IPS-18a (cell line): ENCODE measurements at regions not wholly inside any gene's neighbourhood (a gene's known extent, or its start where the extent isn't known, plus 50 kb on each side); places are given as distances from the start of the nearest gene placed in this dataset.
"Not testable (repeated sequence)": the region's sequence is repeated elsewhere in the genome, so short reads cannot be mapped to it uniquely, and the experiment has no call there.

ENCODE experiments used
- H3K27ac ChIP-seq: one replicate; pipeline ENCODE4 v1.5.1; 2013; ENCODE audit warnings: low read length
- H3K27me3 ChIP-seq: one replicate; pipeline ENCODE4 v1.6.1; 2013; ENCODE audit warnings: mild to moderate bottlenecking, low read length; ENCODE audit not compliant: control insufficient read depth, insufficient read depth
- H3K36me3 ChIP-seq: one replicate; pipeline ENCODE4 v1.6.1; 2013; ENCODE audit warnings: low read depth, low read length; ENCODE audit not compliant: control insufficient read depth
- H3K4me1 ChIP-seq: one replicate; pipeline ENCODE4 v1.6.1; 2013; ENCODE audit warnings: low read depth, low read length; ENCODE audit not compliant: control insufficient read depth
- H3K4me3 ChIP-seq: one replicate; pipeline ENCODE4 v1.5.1; 2013; ENCODE audit warnings: low read length
- H3K9ac ChIP-seq: one replicate; pipeline ENCODE4 v1.6.1; 2013; ENCODE audit warnings: mild to moderate bottlenecking, low read length, moderate library complexity
- H3K9me3 ChIP-seq: one replicate; pipeline ENCODE4 v1.6.1; 2013; ENCODE audit warnings: low read depth, low read length; ENCODE audit not compliant: control insufficient read depth

DNA sequence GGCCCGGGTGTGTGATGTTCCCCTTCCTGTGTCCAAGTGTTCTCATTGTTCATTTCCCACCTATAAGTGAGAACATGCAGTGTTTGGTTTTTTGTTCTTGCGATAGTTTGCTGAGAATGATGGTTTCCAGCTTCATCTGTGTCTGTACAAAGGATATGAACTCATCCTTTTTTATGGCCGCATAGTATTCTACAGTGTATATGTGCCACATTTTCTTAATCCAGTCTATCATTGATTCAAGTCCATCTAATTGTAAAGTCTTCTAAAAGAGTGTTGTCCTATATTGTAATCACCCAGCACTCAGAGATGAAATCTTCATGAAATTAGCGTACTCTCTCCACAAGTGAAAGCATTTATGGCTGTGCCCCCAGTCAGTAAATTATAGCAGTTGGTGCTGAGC is 1096.6 kb downstream of the UQCRFS1 start:
- H3K36me3 ChIP-seq, H3K27me3 ChIP-seq, H3K4me1 ChIP-seq, H3K9ac ChIP-seq, H3K4me3 ChIP-seq, H3K27ac ChIP-seq, H3K9me3 ChIP-seq: not testable (repeated sequence)

- Histone ChIP-seq H3K36me3 (no peaks in the 10 kb centered on the region), H3K4me3 (no peak overlapping the region)
Measured at GRCh38 chr19:28103921-28104320, 1109.0 kb downstream of the UQCRFS1 start.

DNA sequence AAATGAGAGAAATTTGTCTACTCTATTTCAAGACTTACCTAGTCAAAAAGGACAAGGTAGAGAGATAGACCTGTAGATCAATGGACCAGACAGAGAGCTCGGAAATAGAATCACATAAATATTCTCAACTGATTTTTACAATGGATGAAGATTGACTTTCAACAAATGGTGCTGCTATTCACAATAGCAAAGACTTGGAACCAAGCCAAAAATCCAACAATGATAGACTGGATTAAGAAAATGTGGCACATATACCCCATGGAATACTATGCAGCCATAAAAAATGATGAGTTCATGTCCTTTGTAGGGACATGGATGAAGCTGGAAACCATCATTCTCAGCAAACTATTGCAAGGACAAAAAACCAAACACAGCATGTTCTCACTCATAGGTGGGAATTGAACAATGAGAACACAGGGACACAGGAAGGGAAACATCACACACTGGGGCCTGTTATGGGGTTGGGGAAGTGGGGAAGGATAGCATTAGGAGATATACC is 1128.2 kb downstream of the UQCRFS1 start:
- H3K4me1 ChIP-seq, H3K36me3 ChIP-seq, H3K9ac ChIP-seq, H3K4me3 ChIP-seq, H3K9me3 ChIP-seq, H3K27me3 ChIP-seq, H3K27ac ChIP-seq: not testable (repeated sequence)

More at GRCh38 chr19:28103921-28104320, 1109.0 kb downstream of the UQCRFS1 start:
- H3K4me1 ChIP-seq: peaks cover 9% of the 10 kb centered on the region
- no peak overlapping the region for H3K27ac ChIP-seq
- no peaks in the 10 kb centered on the region for H3K27me3 ChIP-seq
- H3K9me3 ChIP-seq: no peaks in the 10 kb centered on the region
- H3K9ac ChIP-seq: no peak overlapping the region

GRCh38 chr19:28076628-28077027 is 1136.3 kb downstream of the UQCRFS1 start:
- Histone ChIP-seq H3K9ac (no peak overlapping the region), H3K27me3 (no peaks in the 10 kb centered on the region), H3K27ac (no peak overlapping the region), H3K4me1 (no peaks in the 10 kb centered on the region), H3K4me3 (no peak overlapping the region), H3K9me3 (no peaks in the 10 kb centered on the region), H3K36me3 (no peaks in the 10 kb centered on the region)

DNA sequence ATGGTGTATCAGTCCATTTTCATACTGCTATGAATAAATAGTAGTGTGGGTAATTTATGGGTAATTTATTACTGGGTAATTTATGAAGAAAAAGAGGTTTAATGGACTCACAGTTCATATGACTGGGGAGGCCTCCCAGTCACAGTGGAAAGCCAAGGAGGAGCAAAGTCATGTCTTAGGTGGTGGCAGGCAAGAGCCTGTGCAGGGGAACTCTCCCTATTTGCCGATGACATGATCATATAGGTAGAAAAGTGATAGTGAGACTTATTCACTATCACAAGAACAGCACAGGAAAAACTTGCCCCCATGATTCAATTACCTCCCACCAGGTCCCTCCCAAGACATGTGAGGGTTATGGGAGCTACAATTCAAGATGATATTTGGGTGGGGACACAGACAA is 1137.7 kb downstream of the UQCRFS1 start:
- no peaks in the 10 kb centered on the region for H3K27me3 ChIP-seq
- H3K4me1 ChIP-seq: no peaks in the 10 kb centered on the region
- no peaks in the 10 kb centered on the region for H3K9me3 ChIP-seq
- H3K36me3 ChIP-seq: no peaks in the 10 kb centered on the region
- H3K9ac ChIP-seq: no peak overlapping the region
- no peak overlapping the region for H3K4me3 ChIP-seq
- H3K27ac ChIP-seq: no peak overlapping the region

GRCh38 chr19:28074773-28075172 is 1138.2 kb downstream of the UQCRFS1 start:
- Histone ChIP-seq H3K27ac (no peak overlapping the region), H3K27me3 (no peaks in the 10 kb centered on the region), H3K9me3 (no peaks in the 10 kb centered on the region), H3K4me3 (no peak overlapping the region), H3K4me1 (no peaks in the 10 kb centered on the region), H3K9ac (no peak overlapping the region), H3K36me3 (no peaks in the 10 kb centered on the region)

DNA sequence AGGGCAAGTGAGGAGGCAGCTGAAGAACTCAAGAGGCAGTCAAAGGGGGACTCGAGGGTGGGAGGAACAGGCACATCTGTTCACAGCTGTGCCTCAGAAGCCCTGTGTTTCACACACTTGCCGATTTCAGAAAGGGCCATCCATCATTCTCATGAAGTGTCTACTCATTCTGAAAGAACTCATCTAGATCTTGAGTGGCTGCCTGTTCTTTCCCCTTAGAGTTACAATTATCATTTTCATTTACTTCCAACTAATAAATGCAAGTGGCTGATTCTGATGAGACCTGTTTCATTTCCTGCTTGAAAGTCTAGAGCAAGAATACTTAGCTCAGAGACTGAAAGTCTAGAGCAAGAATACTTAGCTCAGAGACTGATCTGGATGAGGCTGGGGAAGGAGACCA is 1145.1 kb downstream of the UQCRFS1 start:
- H3K27ac ChIP-seq: no peak overlapping the region
- H3K27me3 ChIP-seq: no peaks in the 10 kb centered on the region
- H3K36me3 ChIP-seq: no peaks in the 10 kb centered on the region
- no peak overlapping the region for H3K4me3 ChIP-seq
- no peaks in the 10 kb centered on the region for H3K9me3 ChIP-seq
- no peak overlapping the region for H3K9ac ChIP-seq
- no peaks in the 10 kb centered on the region for H3K4me1 ChIP-seq

- H3K4me3 ChIP-seq: no peak overlapping the region
- H3K9ac ChIP-seq: no peak overlapping the region
- no peaks in the 10 kb centered on the region for H3K36me3 ChIP-seq
- no peak overlapping the region for H3K27ac ChIP-seq
- no peaks in the 10 kb centered on the region for H3K4me1 ChIP-seq
- H3K9me3 ChIP-seq: no peaks in the 10 kb centered on the region
- H3K27me3 ChIP-seq: no peaks in the 10 kb centered on the region
Measured at GRCh38 chr19:28066988-28067387, 1146.0 kb downstream of the UQCRFS1 start.

- Histone ChIP-seq H3K9me3 (no peaks in the 10 kb centered on the region), H3K9ac (no peak overlapping the region)
Measured at GRCh38 chr19:28066161-28066560, 1146.8 kb downstream of the UQCRFS1 start.

GRCh38 chr19:28065026-28065425 is 1147.9 kb downstream of the UQCRFS1 start:
- Histone ChIP-seq H3K27ac (no peak overlapping the region), H3K9ac (no peak overlapping the region), H3K4me1 (no peaks in the 10 kb centered on the region), H3K36me3 (no peaks in the 10 kb centered on the region), H3K4me3 (no peak overlapping the region), H3K27me3 (no peaks in the 10 kb centered on the region), H3K9me3 (no peaks in the 10 kb centered on the region)

More at GRCh38 chr19:28066161-28066560, 1146.8 kb downstream of the UQCRFS1 start:
- H3K4me1 ChIP-seq: no peaks in the 10 kb centered on the region
- H3K4me3 ChIP-seq: no peak overlapping the region
- H3K36me3 ChIP-seq: no peaks in the 10 kb centered on the region
- no peaks in the 10 kb centered on the region for H3K27me3 ChIP-seq
- H3K27ac ChIP-seq: no peak overlapping the region

DNA sequence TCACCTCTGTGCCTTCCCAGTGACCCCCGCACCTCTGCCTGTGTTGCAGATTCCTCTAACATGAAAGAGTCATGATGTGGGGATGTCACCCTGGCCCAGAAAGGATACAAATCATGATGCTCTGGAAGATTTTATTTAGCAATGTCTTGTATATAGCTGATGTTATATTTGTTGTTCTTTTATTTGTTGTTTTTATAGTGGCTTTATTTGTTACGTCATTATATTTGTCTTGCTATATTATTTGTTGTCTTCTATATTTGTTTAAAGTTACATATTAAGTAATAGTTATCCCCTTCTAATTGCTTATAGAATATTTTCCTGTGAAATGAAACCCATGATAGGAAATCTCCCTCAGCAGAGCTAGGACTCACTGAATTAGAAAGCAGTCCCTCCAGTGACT is 1149.2 kb downstream of the UQCRFS1 start:
- H3K4me1 ChIP-seq: no peaks in the 10 kb centered on the region
- no peak overlapping the region for H3K9ac ChIP-seq
- no peak overlapping the region for H3K4me3 ChIP-seq
- no peaks in the 10 kb centered on the region for H3K27me3 ChIP-seq
- no peak overlapping the region for H3K27ac ChIP-seq
- no peaks in the 10 kb centered on the region for H3K9me3 ChIP-seq
- H3K36me3 ChIP-seq: no peaks in the 10 kb centered on the region

DNA sequence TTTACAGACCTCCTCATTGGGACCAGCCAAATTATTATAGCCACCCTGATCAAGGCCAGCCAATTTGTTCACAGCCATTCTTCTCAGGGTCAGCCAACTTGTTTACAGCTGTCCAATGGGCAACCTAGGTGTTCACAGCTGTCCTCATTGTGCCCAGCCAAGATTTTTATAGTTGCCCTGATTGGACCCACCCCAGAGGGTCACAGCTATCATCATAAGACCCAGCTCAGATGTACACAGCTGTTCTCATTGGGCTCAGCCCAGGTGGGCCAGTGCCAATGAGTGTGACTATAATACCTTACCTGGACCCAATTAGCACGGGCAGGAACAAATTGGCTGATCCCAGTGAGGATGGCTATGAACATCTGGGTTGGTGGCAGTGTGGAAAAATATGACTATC is 1151.8 kb downstream of the UQCRFS1 start:
- Histone ChIP-seq H3K4me3 (no peak overlapping the region), H3K27ac (no peak overlapping the region), H3K4me1 (no peaks in the 10 kb centered on the region), H3K27me3 (no peaks in the 10 kb centered on the region), H3K36me3 (no peaks in the 10 kb centered on the region), H3K9me3 (no peaks in the 10 kb centered on the region), H3K9ac (no peak overlapping the region)
